H1 (cell line): ENCODE measurements at regions not wholly inside any gene's neighbourhood (a gene's known extent, or its start where the extent isn't known, plus 50 kb on each side); places are given as distances from the start of the nearest gene placed in this dataset.
A peak's percentile ranks its signal among the peaks of the same experiment; 100 is the strongest.

Experiments
- CTCF ChIA-PET: fragments of 300-600 bp; sonication (Branson Sonifier 250); formaldehyde crosslinking; loops from one replicate; lab custom pipeline; 2021; ENCODE audit not compliant: partially characterized antibody; lab: Charles Lee
- POLR2A ChIA-PET: fragments of 300-600 bp; sonication (Branson Sonifier 250); formaldehyde crosslinking; loops from one replicate; lab custom pipeline; 2021; ENCODE audit warnings: inconsistent platforms; ENCODE audit not compliant: partially characterized antibody; lab: Charles Lee
- DNase-seq, 2 experiments: peaks; one replicate each; pipeline versions ENCODE4 v3.0.0 to v3.0.0-alpha.2; 2010 to 2022; ENCODE audit warnings: low spot score in 2 of 2, low read depth in 1 of 2, mixed read lengths in 1 of 2
- FAIRE-seq: peaks from 2 replicates; lab custom pipeline; 2011; peaks lifted over from hg19 to GRCh38; lab: Jason Lieb, UNC
- H2AFZ ChIP-seq: 2 replicates; pipeline ENCODE4 v1.8.1; 2012; ENCODE audit warnings: low read length, inconsistent platforms
- H2AK5ac ChIP-seq: 2 replicates; pipeline ENCODE4 v1.6.1; 2013; ENCODE audit warnings: low read depth, low read length
- H2BK120ac ChIP-seq: replicated peaks from 2 replicates; pipeline ENCODE3; 2013; ENCODE audit warnings: low read depth, low read length, inconsistent platforms
- H2BK12ac ChIP-seq: 2 replicates; pipeline ENCODE4 v1.6.1; 2013; ENCODE audit warnings: low read depth, low read length
- H2BK15ac ChIP-seq: 2 replicates; pipeline ENCODE4 v1.6.1; 2013; ENCODE audit warnings: low read length
- H2BK20ac ChIP-seq: 2 replicates; pipeline ENCODE4 v1.6.1; 2013; ENCODE audit warnings: low read length
- H2BK5ac ChIP-seq: 2 replicates; pipeline ENCODE4 v1.6.1; 2013; ENCODE audit warnings: low read depth, low read length
- H3K14ac ChIP-seq: 2 replicates; pipeline ENCODE4 v1.6.1; 2013; ENCODE audit warnings: inconsistent platforms; ENCODE audit not compliant: insufficient read length
- H3K18ac ChIP-seq: 2 replicates; pipeline ENCODE4 v1.6.1; 2013; ENCODE audit warnings: low read length; ENCODE audit errors: extremely low read depth
- H3K23ac ChIP-seq: 2 replicates; pipeline ENCODE4 v1.6.1; 2013; ENCODE audit warnings: inconsistent platforms; ENCODE audit not compliant: insufficient read length
- H3K23me2 ChIP-seq: 2 replicates; pipeline ENCODE4 v1.6.1; 2013; ENCODE audit warnings: low read depth, low read length
- H3K27ac ChIP-seq: 2 replicates; pipeline ENCODE4 v1.6.1; 2011; ENCODE audit warnings: low read depth, low read length, inconsistent platforms
- H3K27me3 ChIP-seq, 4 experiments: replicated peaks in 1 of 4; 1 replicate in 1 of 4; 2 replicates in 3 of 4; pipeline versions ENCODE4 v1.6.1 to v1.8.1; 2011 to 2013; ENCODE audit warnings: low read length in 3 of 4, mild to moderate bottlenecking in 3 of 4, inconsistent platforms in 2 of 4, mixed read lengths in 2 of 4, moderate library complexity in 1 of 4; ENCODE audit not compliant: control insufficient read depth in 3 of 4, insufficient read depth in 3 of 4; ENCODE audit errors: extremely low read depth in 1 of 4
- H3K36me3 ChIP-seq, 4 experiments: 2 replicates each; pipeline versions ENCODE4 v1.6.1 to v1.8.1; 2011 to 2013; ENCODE audit warnings: mild to moderate bottlenecking in 4 of 4, low read length in 3 of 4, moderate library complexity in 2 of 4, control low read depth in 1 of 4, inconsistent platforms in 1 of 4; ENCODE audit not compliant: insufficient read depth in 4 of 4, control insufficient read depth in 2 of 4
- H3K4ac ChIP-seq: replicated peaks from 2 replicates; pipeline ENCODE3; 2013; ENCODE audit warnings: low read length, low read depth, mixed read lengths, inconsistent platforms; ENCODE audit not compliant: insufficient read length
- H3K4me1 ChIP-seq, 4 experiments: replicated peaks in 1 of 4; 1 replicate in 1 of 4; 2 replicates in 3 of 4; pipeline versions ENCODE4 v1.6.1 to v1.8.1; 2011 to 2013; ENCODE audit warnings: low read length in 3 of 4, inconsistent platforms in 2 of 4, mixed read lengths in 1 of 4; ENCODE audit not compliant: insufficient read depth in 4 of 4, control insufficient read depth in 3 of 4
- H3K4me2 ChIP-seq, 2 experiments: 2 replicates each; pipeline versions ENCODE4 v1.6.1 to v1.8.1; 2011 to 2013; ENCODE audit warnings: low read depth in 2 of 2, low read length in 2 of 2, control low read depth in 1 of 2, inconsistent platforms in 1 of 2, mild to moderate bottlenecking in 1 of 2; ENCODE audit not compliant: insufficient read depth in 1 of 2
- H3K4me3 ChIP-seq, 4 experiments: fragments of 200-600, 300-600 bp in 1 of 4; sonication (generic), shearing (Covaris generic), sonication (Bioruptor Twin) in 1 of 4; 2 replicates each; pipeline versions ENCODE4 v1.5.1 to v1.8.1; 2011 to 2016; ENCODE audit warnings: low read length in 4 of 4, low read depth in 3 of 4, control low read depth in 2 of 4, inconsistent platforms in 2 of 4, mild to moderate bottlenecking in 2 of 4, mixed read lengths in 1 of 4, moderate library complexity in 1 of 4; ENCODE audit not compliant: insufficient read depth in 2 of 4; ENCODE audit errors: extremely low read depth in 1 of 4
- H3K56ac ChIP-seq: replicated peaks from 2 replicates; pipeline ENCODE3; 2013; ENCODE audit warnings: low read depth, mild to moderate bottlenecking, mixed read lengths, low read length, inconsistent platforms; ENCODE audit not compliant: insufficient read length
- H3K79me1 ChIP-seq: 2 replicates; pipeline ENCODE4 v1.6.1; 2013; ENCODE audit warnings: low read depth, low read length, control low read depth
- H3K79me2 ChIP-seq, 2 experiments: 2 replicates each; pipeline versions ENCODE4 v1.6.1 to v1.8.1; 2012 to 2013; ENCODE audit warnings: low read length in 2 of 2, mild to moderate bottlenecking in 2 of 2, inconsistent platforms in 1 of 2; ENCODE audit not compliant: insufficient read depth in 2 of 2, control insufficient read depth in 1 of 2
- H3K9ac ChIP-seq, 4 experiments: replicated peaks in 1 of 4; 1 replicate in 1 of 4; 2 replicates in 3 of 4; pipeline versions ENCODE4 v1.6.1 to v1.8.1; 2011 to 2013; ENCODE audit warnings: low read depth in 3 of 4, low read length in 3 of 4, control low read depth in 2 of 4, mild to moderate bottlenecking in 2 of 4, moderate library complexity in 2 of 4, inconsistent platforms in 1 of 4; ENCODE audit errors: extremely low read depth in 1 of 4
- H3K9me3 ChIP-seq, 2 experiments: 2 replicates each; pipeline versions ENCODE4 v1.6.1 to v1.8.1; 2012 to 2013; ENCODE audit warnings: mild to moderate bottlenecking in 2 of 2, moderate library complexity in 2 of 2, control low read depth in 1 of 2, inconsistent platforms in 1 of 2, low read depth in 1 of 2, low read length in 1 of 2, mixed read lengths in 1 of 2; ENCODE audit not compliant: insufficient read depth in 2 of 2
- H4K20me1 ChIP-seq, 2 experiments: replicated peaks in 1 of 2; 2 replicates each; pipeline versions ENCODE3 to v1.8.1; 2011 to 2013; ENCODE audit warnings: inconsistent platforms in 2 of 2, low read length in 2 of 2, mild to moderate bottlenecking in 1 of 2; ENCODE audit not compliant: insufficient read depth in 2 of 2, control insufficient read depth in 1 of 2
- H4K5ac ChIP-seq: 2 replicates; pipeline ENCODE4 v1.6.1; 2013; ENCODE audit warnings: low read length, low read depth, mixed read lengths, inconsistent platforms; ENCODE audit not compliant: insufficient read length
- H4K8ac ChIP-seq: 2 replicates; pipeline ENCODE4 v1.8.0; 2013; ENCODE audit warnings: mild to moderate bottlenecking, moderate library complexity, low read length, inconsistent platforms; ENCODE audit not compliant: insufficient read depth; ENCODE audit errors: extremely low read depth
- H4K91ac ChIP-seq: replicated peaks from 2 replicates; pipeline ENCODE3; 2013; ENCODE audit warnings: low read length, mixed read lengths, inconsistent platforms; ENCODE audit not compliant: insufficient read length
- ASH2L ChIP-seq: fragments of 200-600, 300-600 bp; sonication (generic); IDR thresholded peaks from one replicate; pipeline ENCODE4 v1.7.1; 2017; ENCODE audit warnings: low read length
- BRCA1 ChIP-seq: IDR thresholded peaks from 2 replicates; pipeline ENCODE4 v1.6.1; 2012; ENCODE audit warnings: low read depth, low read length, improper control_type of control experiment
- HDAC2 ChIP-seq, 2 experiments: fragments of 300-600 bp in 1 of 2; sonication (generic) in 1 of 2; IDR thresholded peaks; 2 replicates each; pipeline ENCODE4 v1.6.1; 2011 to 2012; ENCODE audit warnings: low read depth in 2 of 2, low read length in 2 of 2, mild to moderate bottlenecking in 2 of 2, moderate library complexity in 2 of 2, borderline replicate concordance in 1 of 2, inconsistent platforms in 1 of 2
- JUN ChIP-seq: IDR thresholded peaks from 2 replicates; pipeline ENCODE4 v1.6.1; 2011; ENCODE audit warnings: low read depth, mild to moderate bottlenecking, improper control_type of control experiment, low read length
- JUND ChIP-seq: IDR thresholded peaks from 2 replicates; pipeline ENCODE4 v1.6.1; 2011; ENCODE audit warnings: mild to moderate bottlenecking, improper control_type of control experiment, low read length
- KDM4A ChIP-seq: IDR thresholded peaks from one replicate; pipeline ENCODE4 v1.7.1; 2012; ENCODE audit warnings: low read depth, mild to moderate bottlenecking, moderate library complexity, low read length, inconsistent platforms; ENCODE audit not compliant: severe bottlenecking
- NANOG ChIP-seq: IDR thresholded peaks from 2 replicates; pipeline ENCODE4 v1.6.1; 2011; ENCODE audit warnings: low read length, low read depth, mild to moderate bottlenecking, inconsistent platforms; ENCODE audit not compliant: insufficient read depth, poor library complexity, severe bottlenecking
- SP1 ChIP-seq: IDR thresholded peaks from 2 replicates; pipeline ENCODE4 v1.6.1; 2011; ENCODE audit warnings: low read depth, low read length
- WGBS, 2 experiments: shearing (Covaris generic) in 1 of 2; methylation state at CpG; one replicate each; pipeline versions ENCODE4 v1.1.6 to v1.1.7; 2013 to 2015; ENCODE audit warnings: low lambda C conversion rate in 2 of 2, mixed read lengths in 2 of 2, inconsistent platforms in 1 of 2, low coverage in 1 of 2, missing lambda C conversion rate in 1 of 2; ENCODE audit not compliant: insufficient replicate concordance in 2 of 2, insufficient coverage in 1 of 2, insufficient read length in 1 of 2; ENCODE audit errors: extremely low coverage in 1 of 2, missing lambda C conversion rate in 1 of 2; 5-methylcytosine and 5-hydroxymethylcytosine counted together
- TF ChIP-seq, protein P1 (sequence below): IDR thresholded peaks from 2 replicates; pipeline ENCODE4 v1.6.1; 2012; ENCODE audit warnings: inconsistent platforms
- TF ChIP-seq, protein P2 (sequence below): IDR thresholded peaks from 2 replicates; pipeline ENCODE4 v1.6.1; 2011; ENCODE audit warnings: low read depth, mild to moderate bottlenecking, low read length; ENCODE audit not compliant: insufficient read depth

DNA sequence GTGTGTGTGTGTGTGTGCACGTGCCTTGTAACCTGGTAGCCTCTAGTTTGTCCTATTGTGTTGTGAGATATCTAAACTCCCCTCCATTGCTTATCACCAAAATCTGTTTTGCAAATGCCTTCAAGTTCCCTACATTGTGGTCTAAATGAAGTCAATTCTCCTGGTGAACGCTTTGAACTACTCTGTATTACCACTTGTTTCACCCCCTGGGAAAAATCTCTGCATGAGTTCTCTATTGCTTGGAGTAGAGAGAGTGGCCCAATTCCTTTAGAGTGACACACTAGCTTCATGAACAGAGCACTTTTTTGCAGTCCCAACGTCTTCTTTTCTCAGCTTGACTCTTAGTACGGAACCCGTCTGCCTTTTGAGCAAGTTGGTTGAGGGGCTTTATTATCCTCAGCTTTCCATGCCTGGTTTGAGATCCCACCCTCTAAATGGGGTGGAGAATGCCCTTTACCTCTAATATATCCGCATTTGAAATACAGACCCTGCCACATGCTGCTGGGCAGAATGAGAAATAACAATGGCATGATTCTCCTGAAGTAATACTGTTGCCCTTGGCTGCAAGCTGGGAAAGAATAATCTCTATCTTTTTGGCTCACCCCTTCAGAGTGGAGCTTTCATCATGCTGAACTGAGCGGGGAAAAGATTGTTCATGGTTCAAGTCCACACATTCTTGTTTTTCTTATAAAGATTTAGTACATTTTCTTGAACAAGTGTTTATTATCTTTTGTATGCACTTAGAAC is 2545.3 kb downstream of the PCDH9 start:
- Histone ChIP-seq H3K4me3 (peak overlapping the region in 1 of 4 experiments; percentile 18; a peak in 1 of 8 replicates), H3K4me2 (peak overlapping the region; percentile 47 to 61), H4K91ac (no peak overlapping the region), H4K20me1 (no peaks in the 10 kb centered on the region), H2BK120ac (no peak overlapping the region), H2BK15ac (no peak overlapping the region), H2BK5ac (peak overlapping the region; percentile 69; the same call in 1 of the 2 replicates), H3K14ac (no peak overlapping the region), H3K79me1 (no peaks in the 10 kb centered on the region), H3K79me2 (no peaks in the 10 kb centered on the region), H3K36me3 (no peaks in the 10 kb centered on the region), H3K23ac (no peak overlapping the region), H3K18ac (no peak overlapping the region), H2BK20ac (no peak overlapping the region), H3K27me3 (no peaks in the 10 kb centered on the region), H3K9ac (no peak overlapping the region), H2BK12ac (no peak overlapping the region), H3K56ac (no peak overlapping the region), H3K9me3 (no peaks in the 10 kb centered on the region), H3K27ac (0 out of 2 replicates have a peak overlapping the region, but pooled peaks have one; percentile 5), H2AFZ (peak overlapping the region; percentile 36; the same call in 1 of the 2 replicates), H2AK5ac (no peak overlapping the region), H3K23me2 (peaks cover 2% of the 10 kb centered on the region; the same call in 1 of the 2 replicates), H3K4ac (no peak overlapping the region), H3K4me1 (peaks cover 0 to 12% (median 3%) of the 10 kb centered on the region in 4 experiments; a peak in 4 of 7 replicates), H4K5ac (no peak overlapping the region), H4K8ac (no peak overlapping the region)
- 14% methylated on average over 7 of the region's 7 CpGs; no CpG with 5 or more reads in 1 of the 2 experiments for WGBS, 2 experiments
- POLR2A ChIA-PET, result no interaction called here
- DNase-seq (peak in 1 of 2 experiments; percentile 58), FAIRE-seq (peak; percentile 62)
- CTCF ChIA-PET, result interaction anchor here (1.2 kb wide), 1 partner anchor 154 kb away, joined by 3 read pairs; no protein-coding TSS in a partner anchor
- TF ChIP-seq, protein P1, sequence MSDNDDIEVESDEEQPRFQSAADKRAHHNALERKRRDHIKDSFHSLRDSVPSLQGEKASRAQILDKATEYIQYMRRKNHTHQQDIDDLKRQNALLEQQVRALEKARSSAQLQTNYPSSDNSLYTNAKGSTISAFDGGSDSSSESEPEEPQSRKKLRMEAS, result peak; percentile 32; the same call in 1 of the 2 replicates
- TF ChIP-seq BRCA1 (no peak), HDAC2 (IDR thresholded peaks at IDR 0.05; ENCODE audit: borderline replicate concordance in 1 of 2, low read depth in 2 of 2, low read length in 2 of 2) (no peak; a peak in 1 of 4 replicates), KDM4A (no peak), SP1 (no peak), ASH2L (peak; percentile 30), JUND (peak; percentile 3; the same call in 1 of the 2 replicates), JUN (0 out of 2 replicates have a peak, but pooled peaks have one; percentile 13), NANOG (peak; percentile 58)
- TF ChIP-seq, protein P2, sequence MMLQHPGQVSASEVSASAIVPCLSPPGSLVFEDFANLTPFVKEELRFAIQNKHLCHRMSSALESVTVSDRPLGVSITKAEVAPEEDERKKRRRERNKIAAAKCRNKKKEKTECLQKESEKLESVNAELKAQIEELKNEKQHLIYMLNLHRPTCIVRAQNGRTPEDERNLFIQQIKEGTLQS, result no peak
